SU-DHL-6 (cell line): ENCODE measurements at regions not wholly inside any gene's neighbourhood (a gene's known extent, or its start where the extent isn't known, plus 50 kb on each side); places are given as distances from the start of the nearest gene placed in this dataset.
"Not testable (repeated sequence)": the region's sequence is repeated elsewhere in the genome, so short reads cannot be mapped to it uniquely, and the experiment has no call there.

Experiments
- EZH2phosphoT487 ChIP-seq: fragments of 200-600 bp; sonication (generic), shearing (Covaris generic); conservative IDR thresholded peaks from 2 replicates; pipeline ENCODE4 v1.6.1; 2018; ENCODE audit warnings: mild to moderate bottlenecking, antibody characterized with exemption, low read length, moderate library complexity, mixed read lengths
- TF ChIP-seq, protein P1 (sequence below): fragments of 200-600 bp; sonication (generic); IDR thresholded peaks from one replicate; pipeline ENCODE4 v1.5.1; 2017; ENCODE audit warnings: antibody characterized with exemption, mild to moderate bottlenecking, low read length, moderate library complexity; ENCODE audit not compliant: insufficient read depth, poor library complexity, severe bottlenecking

DNA sequence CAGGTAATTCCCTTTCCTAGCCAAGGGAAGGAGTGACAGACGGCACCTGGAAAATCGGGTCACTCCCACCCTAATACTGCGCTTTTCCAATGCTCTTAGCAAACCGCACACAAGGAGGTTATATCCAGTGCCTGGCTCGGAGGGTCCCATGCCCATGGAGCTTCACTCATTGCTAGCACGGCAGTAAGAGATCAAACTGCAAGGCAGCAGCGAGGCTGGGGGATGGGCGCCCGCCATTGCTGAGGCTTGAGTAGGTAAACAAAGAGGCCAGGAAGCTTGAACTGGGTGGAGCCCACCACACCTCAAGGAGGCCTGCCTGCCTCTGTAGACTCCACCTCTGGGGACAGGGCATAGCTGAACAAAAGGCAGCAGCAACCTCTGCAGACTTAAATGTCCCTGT is 86.8 kb upstream of the DIAPH2 start:
- TF ChIP-seq EZH2phosphoT487 = not testable (repeated sequence)
- TF ChIP-seq, protein P1, sequence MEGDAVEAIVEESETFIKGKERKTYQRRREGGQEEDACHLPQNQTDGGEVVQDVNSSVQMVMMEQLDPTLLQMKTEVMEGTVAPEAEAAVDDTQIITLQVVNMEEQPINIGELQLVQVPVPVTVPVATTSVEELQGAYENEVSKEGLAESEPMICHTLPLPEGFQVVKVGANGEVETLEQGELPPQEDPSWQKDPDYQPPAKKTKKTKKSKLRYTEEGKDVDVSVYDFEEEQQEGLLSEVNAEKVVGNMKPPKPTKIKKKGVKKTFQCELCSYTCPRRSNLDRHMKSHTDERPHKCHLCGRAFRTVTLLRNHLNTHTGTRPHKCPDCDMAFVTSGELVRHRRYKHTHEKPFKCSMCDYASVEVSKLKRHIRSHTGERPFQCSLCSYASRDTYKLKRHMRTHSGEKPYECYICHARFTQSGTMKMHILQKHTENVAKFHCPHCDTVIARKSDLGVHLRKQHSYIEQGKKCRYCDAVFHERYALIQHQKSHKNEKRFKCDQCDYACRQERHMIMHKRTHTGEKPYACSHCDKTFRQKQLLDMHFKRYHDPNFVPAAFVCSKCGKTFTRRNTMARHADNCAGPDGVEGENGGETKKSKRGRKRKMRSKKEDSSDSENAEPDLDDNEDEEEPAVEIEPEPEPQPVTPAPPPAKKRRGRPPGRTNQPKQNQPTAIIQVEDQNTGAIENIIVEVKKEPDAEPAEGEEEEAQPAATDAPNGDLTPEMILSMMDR = not testable (repeated sequence)
